ENCODE measurements at regions not wholly inside any gene's neighbourhood (a gene's known extent, or its start where the extent isn't known, plus 50 kb on each side); places are given as distances from the start of the nearest gene placed in this dataset.

GRCh38 chr5:124859027-124859426 is 112.6 kb upstream of the ZNF608 start:
- TF ChIP-seq ZNF274 (IDR thresholded peaks at IDR 0.05; ENCODE audit: low read depth, low read length) (no peak), YY1 (IDR thresholded peaks at IDR 0.05; ENCODE audit: insufficient read depth, insufficient read length) (no peak), SUZ12 (IDR thresholded peaks at IDR 0.05; ENCODE audit: extremely low read depth, insufficient read depth, insufficient read length) (no peak)
